ENCODE measurements at regions not wholly inside any gene's neighbourhood (a gene's known extent, or its start where the extent isn't known, plus 50 kb on each side); places are given as distances from the start of the nearest gene placed in this dataset.

DNA sequence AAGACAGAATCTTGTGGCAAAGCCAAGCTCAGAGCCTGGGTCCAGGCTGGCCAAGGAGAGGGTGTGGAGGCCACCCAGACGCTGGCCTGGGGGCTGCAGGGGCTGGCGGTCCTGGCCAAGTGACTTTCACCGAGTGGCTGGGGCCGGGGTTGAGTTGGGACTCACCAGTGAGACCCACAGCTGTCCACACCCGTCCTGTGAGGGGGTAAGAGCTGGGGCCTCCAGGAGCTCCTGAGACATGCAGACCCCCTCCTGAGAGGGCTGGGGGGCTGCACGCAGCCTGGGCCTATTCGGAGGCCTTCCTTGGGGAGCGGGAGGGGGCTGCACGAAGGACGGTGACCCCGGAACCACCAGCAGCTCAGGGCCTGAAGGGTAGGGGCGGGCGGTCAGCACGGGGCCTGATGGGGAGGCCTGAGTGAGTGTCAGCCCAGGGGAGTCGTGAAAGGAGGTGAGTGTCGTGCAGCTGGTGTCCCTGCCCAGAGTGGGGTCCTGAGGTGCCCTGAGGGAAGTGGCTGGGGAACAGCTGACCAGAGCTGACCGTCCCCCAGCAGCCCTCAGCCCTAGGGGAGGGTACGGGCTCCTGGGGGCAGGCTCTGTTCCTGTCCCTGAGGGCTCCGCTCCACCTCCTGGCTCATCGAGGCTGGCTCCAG lies 100.9 kb downstream of the FOXL3 start:
- Histone ChIP-seq H3K4me2 (no peak overlapping the region), H3K9me2 (replicated peaks; ENCODE audit: insufficient read depth) (no peaks in the 10 kb centered on the region), H3K36me3 (replicated peaks; ENCODE audit: insufficient read depth, low read depth) (no peaks in the 10 kb centered on the region), H3K27me3 (no peaks in the 10 kb centered on the region), H2AFZ (no peak overlapping the region), H3K4me3 (no peak overlapping the region), H4K20me1 (ENCODE audit: insufficient read depth, poor library complexity, severe bottlenecking) (no peaks in the 10 kb centered on the region), H3K9me3 (ENCODE audit: low read depth) (peaks cover 1% of the 10 kb centered on the region), H3K4me1 (ENCODE audit: insufficient read depth) (no peaks in the 10 kb centered on the region), H3K79me2 (no peaks in the 10 kb centered on the region), H3K27ac (no peak overlapping the region)
- no peak for DNase-seq (ENCODE audit: low spot score)
- no peak for TF ChIP-seq EZH2 (IDR thresholded peaks at IDR 0.05; ENCODE audit: borderline replicate concordance)
- TF ChIP-seq, protein P1, sequence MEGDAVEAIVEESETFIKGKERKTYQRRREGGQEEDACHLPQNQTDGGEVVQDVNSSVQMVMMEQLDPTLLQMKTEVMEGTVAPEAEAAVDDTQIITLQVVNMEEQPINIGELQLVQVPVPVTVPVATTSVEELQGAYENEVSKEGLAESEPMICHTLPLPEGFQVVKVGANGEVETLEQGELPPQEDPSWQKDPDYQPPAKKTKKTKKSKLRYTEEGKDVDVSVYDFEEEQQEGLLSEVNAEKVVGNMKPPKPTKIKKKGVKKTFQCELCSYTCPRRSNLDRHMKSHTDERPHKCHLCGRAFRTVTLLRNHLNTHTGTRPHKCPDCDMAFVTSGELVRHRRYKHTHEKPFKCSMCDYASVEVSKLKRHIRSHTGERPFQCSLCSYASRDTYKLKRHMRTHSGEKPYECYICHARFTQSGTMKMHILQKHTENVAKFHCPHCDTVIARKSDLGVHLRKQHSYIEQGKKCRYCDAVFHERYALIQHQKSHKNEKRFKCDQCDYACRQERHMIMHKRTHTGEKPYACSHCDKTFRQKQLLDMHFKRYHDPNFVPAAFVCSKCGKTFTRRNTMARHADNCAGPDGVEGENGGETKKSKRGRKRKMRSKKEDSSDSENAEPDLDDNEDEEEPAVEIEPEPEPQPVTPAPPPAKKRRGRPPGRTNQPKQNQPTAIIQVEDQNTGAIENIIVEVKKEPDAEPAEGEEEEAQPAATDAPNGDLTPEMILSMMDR (IDR thresholded peaks at IDR 0.05; ENCODE audit: poor library complexity), result no peak
- no peak for TF ChIP-seq EZH2phosphoT487 (IDR thresholded peaks at IDR 0.05; ENCODE audit: low read depth, severe bottlenecking, unreplicated experiment)
- 95% methylated on average over 20 of the region's 20 CpGs for WGBS (ENCODE audit: low lambda C conversion rate, missing lambda C conversion rate)

DNA sequence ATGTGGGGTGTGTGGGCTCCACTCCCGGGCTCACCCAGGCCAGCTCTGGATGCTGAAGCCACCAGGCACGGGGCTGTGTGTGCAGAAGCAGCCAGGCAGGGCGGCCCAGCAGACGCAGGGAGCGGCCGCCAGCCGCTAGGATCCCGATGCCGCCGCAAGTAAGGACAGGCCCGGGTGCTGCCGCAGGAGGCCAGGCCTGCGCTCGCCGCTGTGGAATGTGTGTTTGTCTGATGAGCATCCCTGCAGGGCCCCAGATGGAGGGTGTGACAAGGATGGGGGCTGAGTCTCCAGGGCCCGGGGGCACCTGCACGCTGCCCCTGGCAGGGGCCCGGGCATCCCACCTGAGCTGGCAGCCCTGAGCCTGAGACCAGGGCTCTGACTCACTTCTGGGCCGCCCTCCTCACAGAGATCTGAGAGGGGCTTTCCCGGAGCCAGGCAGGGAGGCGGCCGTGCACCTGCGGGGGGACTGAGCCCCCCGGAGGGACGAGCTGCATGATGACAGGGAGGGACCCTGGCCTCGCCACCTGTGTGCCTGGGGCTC lies 101.5 kb downstream of the FOXL3 start:
- no peak for DNase-seq (ENCODE audit: low spot score)
- Histone ChIP-seq H3K4me2 (no peak overlapping the region), H3K27me3 (no peaks in the 10 kb centered on the region), H2AFZ (no peak overlapping the region), H3K9me3 (ENCODE audit: low read depth) (peaks cover 3% of the 10 kb centered on the region), H3K4me1 (ENCODE audit: insufficient read depth) (no peaks in the 10 kb centered on the region), H3K9me2 (replicated peaks; ENCODE audit: insufficient read depth) (no peaks in the 10 kb centered on the region), H3K36me3 (replicated peaks; ENCODE audit: insufficient read depth, low read depth) (no peaks in the 10 kb centered on the region), H3K79me2 (no peaks in the 10 kb centered on the region), H3K4me3 (no peak overlapping the region), H4K20me1 (ENCODE audit: insufficient read depth, poor library complexity, severe bottlenecking) (no peaks in the 10 kb centered on the region), H3K27ac (no peak overlapping the region)
- TF ChIP-seq EZH2 (IDR thresholded peaks at IDR 0.05; ENCODE audit: borderline replicate concordance) (no peak), EZH2phosphoT487 (IDR thresholded peaks at IDR 0.05; ENCODE audit: low read depth, severe bottlenecking, unreplicated experiment) (no peak)
- TF ChIP-seq, protein P1 (IDR thresholded peaks at IDR 0.05; ENCODE audit: poor library complexity), result no peak
- 91% methylated on average over 24 of the region's 26 CpGs for WGBS (ENCODE audit: low lambda C conversion rate, missing lambda C conversion rate)

DNA sequence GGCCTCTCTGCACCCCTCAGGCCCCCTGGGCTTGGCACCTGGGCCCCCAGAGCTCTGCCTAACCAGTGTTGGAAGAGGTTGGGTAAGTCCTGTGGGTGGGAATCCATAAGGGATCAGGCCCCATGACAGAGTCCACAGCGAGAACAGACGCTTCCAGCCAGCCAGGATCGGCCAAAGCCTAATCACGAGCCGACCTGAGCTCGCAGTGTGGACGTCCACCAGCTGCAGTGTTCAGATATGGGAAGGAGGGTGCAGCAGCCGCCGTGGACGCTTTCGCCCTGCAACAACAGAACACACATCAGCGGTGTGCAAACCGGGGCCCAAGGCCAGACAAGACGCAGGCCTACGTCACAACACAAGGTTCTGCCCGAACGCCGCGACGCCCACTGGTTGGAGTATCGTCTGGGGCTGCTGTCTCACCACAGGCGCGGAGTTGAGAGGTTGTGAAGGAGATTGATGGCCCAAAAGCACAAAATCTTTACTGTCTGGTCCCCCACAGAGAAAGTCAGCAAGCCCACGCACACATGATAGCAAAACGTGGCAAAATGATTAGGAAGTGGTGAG lies 102.1 kb downstream of the FOXL3 start:
- Histone ChIP-seq H3K4me2 (no peak overlapping the region), H3K79me2 (no peaks in the 10 kb centered on the region), H3K27ac (no peak overlapping the region), H3K9me2 (replicated peaks; ENCODE audit: insufficient read depth) (no peaks in the 10 kb centered on the region), H3K9me3 (ENCODE audit: low read depth) (peaks cover 3% of the 10 kb centered on the region), H3K4me1 (ENCODE audit: insufficient read depth) (no peaks in the 10 kb centered on the region), H3K4me3 (no peak overlapping the region), H3K36me3 (replicated peaks; ENCODE audit: insufficient read depth, low read depth) (no peaks in the 10 kb centered on the region), H2AFZ (no peak overlapping the region), H4K20me1 (ENCODE audit: insufficient read depth, poor library complexity, severe bottlenecking) (no peaks in the 10 kb centered on the region), H3K27me3 (no peaks in the 10 kb centered on the region)
- DNase-seq (ENCODE audit: low spot score), result no peak
- 97% methylated on average over 25 of the region's 25 CpGs for WGBS (ENCODE audit: low lambda C conversion rate, missing lambda C conversion rate)
- TF ChIP-seq EZH2 (IDR thresholded peaks at IDR 0.05; ENCODE audit: borderline replicate concordance) (no peak), EZH2phosphoT487 (IDR thresholded peaks at IDR 0.05; ENCODE audit: low read depth, severe bottlenecking, unreplicated experiment) (no peak)
- TF ChIP-seq, protein P1 (IDR thresholded peaks at IDR 0.05; ENCODE audit: poor library complexity), result no peak

Data from hepatocyte (in vitro differentiated cells).